HCT116 (cell line): ENCODE measurements at regions not wholly inside any gene's neighbourhood (a gene's known extent, or its start where the extent isn't known, plus 50 kb on each side); places are given as distances from the start of the nearest gene placed in this dataset.

Experiments
- ATAC-seq: fragments of 200-7000 bp; cut with Tn5 transposase; 2 replicates; pipeline ENCODE4 v1.9.1; 2020; ENCODE audit warnings: mild to moderate bottlenecking, moderate library complexity
- BruUV-seq: library from RNA; stranded (reverse); fragments of 400-500 nt; replicated peaks from 2 replicates; lab custom pipeline; 2021; lab: Mats Ljungman, UMichigan
- CTCF ChIA-PET: fragments of 300-600 bp; sonication (Branson Sonifier 250); formaldehyde crosslinking; loops from one replicate; lab custom pipeline; 2021; ENCODE audit warnings: antibody characterized with exemption; lab: Charles Lee
- POLR2A ChIA-PET: fragments of 300-600, 350-600 bp; sonication (Branson Sonifier 250); formaldehyde crosslinking; loops from one replicate; lab custom pipeline; 2021; ENCODE audit warnings: antibody characterized with exemption; lab: Charles Lee
- RAD21 ChIA-PET, 2 experiments: fragments of 300-600 bp; sonication (Branson Sonifier 250); formaldehyde crosslinking; loops; one replicate each; lab custom pipeline; 2023; ENCODE audit warnings: low total read pairs in 2 of 2; ENCODE audit not compliant: uncharacterized antibody in 2 of 2, unreplicated experiment in 2 of 2, low non-redundant PET in 1 of 2; lab: Charles Lee
- DNase-seq: peaks from one replicate; pipeline ENCODE4 v3.0.0-alpha.2; 2010; ENCODE audit warnings: low read depth, low spot score
- H2AFZ ChIP-seq: fragments of 200-600 bp; shearing (Covaris generic), sonication (generic); 2 replicates; pipeline ENCODE4 v1.6.1; 2017; ENCODE audit warnings: low read depth, mixed run types, mixed read lengths, antibody characterized with exemption, low read length; ENCODE audit not compliant: poor library complexity, severe bottlenecking
- H3K27ac ChIP-seq: 2 replicates; pipeline ENCODE4 v1.5.1; 2012; ENCODE audit warnings: low read depth, low read length
- H3K27me3 ChIP-seq: fragments of 200-600 bp; sonication (generic); 2 replicates; pipeline ENCODE4 v1.6.1; 2016; ENCODE audit warnings: mixed run types, low read length, mixed read lengths; ENCODE audit not compliant: insufficient read depth
- H3K36me3 ChIP-seq, 2 experiments: fragments of 200-500 bp in 1 of 2; fragments of 200-600 bp in 1 of 2; sonication (Bioruptor generic) in 1 of 2; sonication (generic) in 1 of 2; 2 replicates each; pipeline versions ENCODE4 v1.5.1 to v1.6.1; 2014 to 2016; ENCODE audit warnings: low read length in 2 of 2, inconsistent platforms in 1 of 2, mixed read lengths in 1 of 2, mixed run types in 1 of 2; ENCODE audit not compliant: insufficient read depth in 2 of 2, control insufficient read depth in 1 of 2
- H3K4me1 ChIP-seq, 2 experiments: fragments of 200-600 bp in 1 of 2; sonication (generic) in 1 of 2; 2 replicates each; pipeline versions ENCODE4 v1.5.1 to v1.6.1; 2012 to 2017; ENCODE audit warnings: low read length in 2 of 2, inconsistent platforms in 1 of 2, mild to moderate bottlenecking in 1 of 2, mixed read lengths in 1 of 2, mixed run types in 1 of 2, moderate library complexity in 1 of 2; ENCODE audit not compliant: insufficient read depth in 2 of 2, control insufficient read depth in 1 of 2
- H3K4me2 ChIP-seq: fragments of 200-600 bp; sonication (generic); 2 replicates; pipeline ENCODE4 v1.6.1; 2017; ENCODE audit warnings: mixed run types, low read length, mixed read lengths
- H3K4me3 ChIP-seq, 2 experiments: fragments of 200-600 bp in 1 of 2; sonication (generic) in 1 of 2; replicated peaks in 1 of 2; 2 replicates each; pipeline ENCODE4 v1.5.1; 2011 to 2016; ENCODE audit warnings: low read length in 2 of 2, control low read depth in 1 of 2, low read depth in 1 of 2, mild to moderate bottlenecking in 1 of 2, mixed read lengths in 1 of 2, mixed run types in 1 of 2
- H3K79me2 ChIP-seq: fragments of 200-600 bp; sonication (generic); 2 replicates; pipeline ENCODE4 v1.6.1; 2017; ENCODE audit warnings: mild to moderate bottlenecking, mixed run types, low read length, moderate library complexity, mixed read lengths; ENCODE audit not compliant: insufficient read depth
- H3K9ac ChIP-seq: fragments of 200-600 bp; sonication (generic); 2 replicates; pipeline ENCODE4 v1.6.1; 2016; ENCODE audit warnings: low read length, mixed read lengths
- H3K9me2 ChIP-seq: fragments of 200-600 bp; sonication (generic), shearing (Covaris generic); 2 replicates; pipeline ENCODE4 v1.6.1; 2017; ENCODE audit warnings: mixed run types, mild to moderate bottlenecking, moderate library complexity; ENCODE audit not compliant: insufficient read depth
- H3K9me3 ChIP-seq, 2 experiments: fragments of 200-500 bp in 1 of 2; fragments of 200-600 bp in 1 of 2; sonication (Bioruptor generic) in 1 of 2; sonication (generic) in 1 of 2; 2 replicates each; pipeline ENCODE4 v1.6.1; 2014 to 2017; ENCODE audit warnings: low read length in 2 of 2, mixed read lengths in 2 of 2, inconsistent platforms in 1 of 2, low read depth in 1 of 2, mild to moderate bottlenecking in 1 of 2, mixed run types in 1 of 2, moderate library complexity in 1 of 2; ENCODE audit not compliant: control insufficient read depth in 1 of 2, insufficient read depth in 1 of 2
- H4K20me1 ChIP-seq: fragments of 200-600 bp; sonication (generic), shearing (Covaris generic); 2 replicates; pipeline ENCODE4 v1.6.1; 2017; ENCODE audit warnings: mixed run types, mild to moderate bottlenecking, moderate library complexity; ENCODE audit not compliant: insufficient read depth
- ATF3 ChIP-seq: IDR thresholded peaks from 2 replicates; pipeline ENCODE4 v1.6.1; 2012
- CBX3 ChIP-seq: IDR thresholded peaks from 2 replicates; pipeline ENCODE4 v1.6.1; 2012; ENCODE audit warnings: low read depth
- CEBPB ChIP-seq: IDR thresholded peaks from 2 replicates; pipeline ENCODE4 v1.6.1; 2012; ENCODE audit warnings: low read depth
- CTCF ChIP-seq, 3 experiments: fragments of 200-600 bp in 1 of 3; sonication (generic) in 1 of 3; IDR thresholded peaks in 2 of 3; conservative IDR thresholded peaks in 1 of 3; 2 replicates each; pipeline ENCODE4 v1.5.1; 2012 to 2017; ENCODE audit warnings: low read depth in 2 of 3, low read length in 2 of 3, antibody characterized with exemption in 1 of 3, borderline replicate concordance in 1 of 3, control low read depth in 1 of 3, mild to moderate bottlenecking in 1 of 3, mixed read lengths in 1 of 3, mixed run types in 1 of 3, moderate library complexity in 1 of 3; ENCODE audit not compliant: insufficient read depth in 1 of 3
- EGR1 ChIP-seq: IDR thresholded peaks from 2 replicates; pipeline ENCODE4 v1.6.1; 2012; ENCODE audit warnings: low read depth
- ELF1 ChIP-seq: IDR thresholded peaks from 2 replicates; pipeline ENCODE4 v1.6.1; 2012; ENCODE audit warnings: low read depth, borderline replicate concordance
- EZH2 ChIP-seq: fragments of 200-600 bp; sonication (generic); IDR thresholded peaks from 2 replicates; pipeline ENCODE4 v1.6.1; 2017; ENCODE audit warnings: antibody characterized with exemption, mixed run types
- FOSL1 ChIP-seq: IDR thresholded peaks from 2 replicates; pipeline ENCODE4 v1.6.1; 2012; ENCODE audit warnings: low read depth
- MAX ChIP-seq: IDR thresholded peaks from 2 replicates; pipeline ENCODE4 v1.6.1; 2012
- POLR2A ChIP-seq: IDR thresholded peaks from 2 replicates; pipeline ENCODE4 v1.7.0; 2011; ENCODE audit warnings: borderline replicate concordance; ENCODE audit not compliant: insufficient read depth, insufficient read length; ENCODE audit errors: extremely low read depth
- RAD21 ChIP-seq: IDR thresholded peaks from 2 replicates; pipeline ENCODE4 v1.6.1; 2012; ENCODE audit warnings: low read depth, mild to moderate bottlenecking
- REST ChIP-seq: IDR thresholded peaks from 2 replicates; pipeline ENCODE4 v1.6.1; 2012; ENCODE audit warnings: low read depth
- SIN3A ChIP-seq: IDR thresholded peaks from 2 replicates; pipeline ENCODE4 v1.6.1; 2012; ENCODE audit warnings: low read depth
- SRF ChIP-seq: IDR thresholded peaks from 2 replicates; pipeline ENCODE4 v1.6.1; 2012; ENCODE audit warnings: low read depth
- TCF7L2 ChIP-seq: IDR thresholded peaks from 2 replicates; pipeline ENCODE4 v1.7.0; 2011; ENCODE audit warnings: borderline replicate concordance, inconsistent platforms; ENCODE audit not compliant: insufficient read depth, insufficient read length; ENCODE audit errors: extremely low read depth
- YY1 ChIP-seq: IDR thresholded peaks from 2 replicates; pipeline ENCODE4 v1.6.1; 2011; ENCODE audit warnings: low read length, low read depth, moderate library complexity, mild to moderate bottlenecking; ENCODE audit not compliant: insufficient replicate concordance; ENCODE audit errors: extremely low read depth
- ZFX ChIP-seq: fragments of 450-650 bp; IDR thresholded peaks from 2 replicates; pipeline ENCODE4 v1.6.1; 2017
- ZNF274 ChIP-seq: fragments of 200-500 bp; sonication (Bioruptor generic); IDR thresholded peaks from 2 replicates; pipeline ENCODE4 v1.6.1; 2014; ENCODE audit warnings: mild to moderate bottlenecking, low read depth, low read length, inconsistent platforms
- intact Hi-C: fragments of 100-400 bp; cut with micrococcal nuclease; formaldehyde crosslinking; loops from 2 replicates; pipeline ENCODE4 v1.10.0; 2022

GRCh38 chr2:67067656-67068055 is 329.5 kb upstream of the ETAA1 start:
- no peaks in the 10 kb centered on the region for H3K79me2 ChIP-seq
- no peaks in the 10 kb centered on the region for H3K4me1 ChIP-seq
- H3K9ac ChIP-seq = no peak overlapping the region
- CTCF ChIA-PET = no interaction called here
- intact Hi-C loops = no loop called here
- POLR2A ChIA-PET = no interaction called here
- H3K4me3 ChIP-seq = no peak overlapping the region
- H3K4me2 ChIP-seq = no peak overlapping the region
- no peak for DNase-seq
- peaks cover 0 to 3% of the 10 kb centered on the region in 2 experiments; a peak in 1 of 4 replicates for H3K9me3 ChIP-seq
- no peak overlapping the region for H3K27ac ChIP-seq
- H4K20me1 ChIP-seq = no peaks in the 10 kb centered on the region
- no peak for ATAC-seq
- no TSS peak for BruUV-seq
- RAD21 ChIA-PET = no interaction called here
- H3K27me3 ChIP-seq = no peaks in the 10 kb centered on the region
- no peak overlapping the region for H2AFZ ChIP-seq
- TF ChIP-seq MAX (no peak), TCF7L2 (no peak), EZH2 (no peak), ATF3 (no peak), CBX3 (no peak), POLR2A (no peak), SRF (no peak), REST (no peak), ZNF274 (no peak), YY1 (no peak), ZFX (no peak), FOSL1 (no peak), EGR1 (no peak), CTCF (IDR thresholded peaks at IDR 0.05 in 2 of 3, conservative IDR thresholded peaks at IDR 0.05 in 1 of 3; ENCODE audit: borderline replicate concordance in 1 of 3, insufficient read depth in 1 of 3, low read depth in 2 of 3, low read length in 2 of 3) (no peak), ELF1 (no peak), SIN3A (no peak), CEBPB (no peak), RAD21 (no peak)
- no peaks in the 10 kb centered on the region for H3K36me3 ChIP-seq
- no peaks in the 10 kb centered on the region for H3K9me2 ChIP-seq
